H1 (cell line): ENCODE measurements at regions not wholly inside any gene's neighbourhood (a gene's known extent, or its start where the extent isn't known, plus 50 kb on each side); places are given as distances from the start of the nearest gene placed in this dataset.

Experiments
- ATF2 ChIP-seq: IDR thresholded peaks from 2 replicates; pipeline ENCODE4 v1.6.1; 2012; ENCODE audit warnings: low read length, inconsistent platforms
- CBX5 ChIP-seq: fragments of 300-800, 300-1000 bp; sonication (generic); IDR thresholded peaks from 2 replicates; pipeline ENCODE4 v1.7.1; 2016; ENCODE audit warnings: antibody characterized with exemption, low read length, low read depth
- EP300 ChIP-seq, 2 experiments: IDR thresholded peaks; 1 replicate in 1 of 2; 2 replicates in 1 of 2; pipeline ENCODE4 v1.6.1; 2011 to 2012; ENCODE audit warnings: low read depth in 2 of 2, low read length in 2 of 2, mild to moderate bottlenecking in 2 of 2, borderline replicate concordance in 1 of 2, inconsistent platforms in 1 of 2, moderate library complexity in 1 of 2
- JUN ChIP-seq: IDR thresholded peaks from 2 replicates; pipeline ENCODE4 v1.6.1; 2011; ENCODE audit warnings: low read depth, mild to moderate bottlenecking, improper control_type of control experiment, low read length
- MAFK ChIP-seq: IDR thresholded peaks from 2 replicates; pipeline ENCODE4 v1.6.1; 2012; ENCODE audit warnings: low read depth, mild to moderate bottlenecking, improper control_type of control experiment, low read length
- POLR2A ChIP-seq, 2 experiments: IDR thresholded peaks; 1 replicate in 1 of 2; 2 replicates in 1 of 2; pipeline ENCODE4 v1.6.1; 2011; ENCODE audit warnings: low read depth in 2 of 2, low read length in 2 of 2, mild to moderate bottlenecking in 2 of 2; ENCODE audit errors: control extremely low read depth in 1 of 2
- SIN3A ChIP-seq, 2 experiments: IDR thresholded peaks in 1 of 2; conservative IDR thresholded peaks in 1 of 2; 2 replicates each; pipeline ENCODE4 v1.6.1; 2011 to 2012; ENCODE audit warnings: low read length in 2 of 2, improper control_type of control experiment in 1 of 2, low read depth in 1 of 2, mild to moderate bottlenecking in 1 of 2
- SIRT6 ChIP-seq: IDR thresholded peaks from one replicate; pipeline ENCODE4 v1.7.1; 2012; ENCODE audit warnings: low read length, inconsistent platforms
- TBP ChIP-seq: IDR thresholded peaks from 2 replicates; pipeline ENCODE4 v1.6.1; 2011; ENCODE audit warnings: low read depth, low read length, improper control_type of control experiment
- TCF12 ChIP-seq: IDR thresholded peaks from 2 replicates; pipeline ENCODE4 v1.6.1; 2011; ENCODE audit warnings: low read depth, mild to moderate bottlenecking, low read length
- TF ChIP-seq, protein P1 (sequence below): fragments of 300-600 bp; sonication (generic); IDR thresholded peaks from 2 replicates; pipeline ENCODE4 v1.7.1; 2012; ENCODE audit warnings: low read length, moderate library complexity, mild to moderate bottlenecking, inconsistent platforms; ENCODE audit not compliant: insufficient replicate concordance

DNA sequence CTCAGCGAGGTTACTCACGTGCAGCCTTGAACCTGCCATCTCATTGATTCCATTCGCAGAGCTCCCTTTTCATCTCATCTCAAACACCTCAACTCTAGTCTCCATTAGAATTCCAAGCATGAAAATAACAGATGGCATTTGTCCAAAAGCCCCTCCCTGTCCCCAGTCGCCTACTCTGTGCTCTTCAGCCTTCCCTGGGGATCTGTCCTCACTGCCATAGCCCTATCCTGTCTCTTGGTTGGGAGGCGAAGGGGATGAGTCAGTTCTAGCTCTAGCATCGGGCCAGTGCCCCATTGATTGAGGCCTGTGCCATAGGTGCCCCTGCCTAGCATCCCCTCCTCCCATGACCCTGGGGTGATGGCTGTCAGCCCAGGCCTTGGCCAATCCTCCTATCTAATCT is 134.0 kb upstream of the PJA1 start (continued):
- TF ChIP-seq, protein P1, sequence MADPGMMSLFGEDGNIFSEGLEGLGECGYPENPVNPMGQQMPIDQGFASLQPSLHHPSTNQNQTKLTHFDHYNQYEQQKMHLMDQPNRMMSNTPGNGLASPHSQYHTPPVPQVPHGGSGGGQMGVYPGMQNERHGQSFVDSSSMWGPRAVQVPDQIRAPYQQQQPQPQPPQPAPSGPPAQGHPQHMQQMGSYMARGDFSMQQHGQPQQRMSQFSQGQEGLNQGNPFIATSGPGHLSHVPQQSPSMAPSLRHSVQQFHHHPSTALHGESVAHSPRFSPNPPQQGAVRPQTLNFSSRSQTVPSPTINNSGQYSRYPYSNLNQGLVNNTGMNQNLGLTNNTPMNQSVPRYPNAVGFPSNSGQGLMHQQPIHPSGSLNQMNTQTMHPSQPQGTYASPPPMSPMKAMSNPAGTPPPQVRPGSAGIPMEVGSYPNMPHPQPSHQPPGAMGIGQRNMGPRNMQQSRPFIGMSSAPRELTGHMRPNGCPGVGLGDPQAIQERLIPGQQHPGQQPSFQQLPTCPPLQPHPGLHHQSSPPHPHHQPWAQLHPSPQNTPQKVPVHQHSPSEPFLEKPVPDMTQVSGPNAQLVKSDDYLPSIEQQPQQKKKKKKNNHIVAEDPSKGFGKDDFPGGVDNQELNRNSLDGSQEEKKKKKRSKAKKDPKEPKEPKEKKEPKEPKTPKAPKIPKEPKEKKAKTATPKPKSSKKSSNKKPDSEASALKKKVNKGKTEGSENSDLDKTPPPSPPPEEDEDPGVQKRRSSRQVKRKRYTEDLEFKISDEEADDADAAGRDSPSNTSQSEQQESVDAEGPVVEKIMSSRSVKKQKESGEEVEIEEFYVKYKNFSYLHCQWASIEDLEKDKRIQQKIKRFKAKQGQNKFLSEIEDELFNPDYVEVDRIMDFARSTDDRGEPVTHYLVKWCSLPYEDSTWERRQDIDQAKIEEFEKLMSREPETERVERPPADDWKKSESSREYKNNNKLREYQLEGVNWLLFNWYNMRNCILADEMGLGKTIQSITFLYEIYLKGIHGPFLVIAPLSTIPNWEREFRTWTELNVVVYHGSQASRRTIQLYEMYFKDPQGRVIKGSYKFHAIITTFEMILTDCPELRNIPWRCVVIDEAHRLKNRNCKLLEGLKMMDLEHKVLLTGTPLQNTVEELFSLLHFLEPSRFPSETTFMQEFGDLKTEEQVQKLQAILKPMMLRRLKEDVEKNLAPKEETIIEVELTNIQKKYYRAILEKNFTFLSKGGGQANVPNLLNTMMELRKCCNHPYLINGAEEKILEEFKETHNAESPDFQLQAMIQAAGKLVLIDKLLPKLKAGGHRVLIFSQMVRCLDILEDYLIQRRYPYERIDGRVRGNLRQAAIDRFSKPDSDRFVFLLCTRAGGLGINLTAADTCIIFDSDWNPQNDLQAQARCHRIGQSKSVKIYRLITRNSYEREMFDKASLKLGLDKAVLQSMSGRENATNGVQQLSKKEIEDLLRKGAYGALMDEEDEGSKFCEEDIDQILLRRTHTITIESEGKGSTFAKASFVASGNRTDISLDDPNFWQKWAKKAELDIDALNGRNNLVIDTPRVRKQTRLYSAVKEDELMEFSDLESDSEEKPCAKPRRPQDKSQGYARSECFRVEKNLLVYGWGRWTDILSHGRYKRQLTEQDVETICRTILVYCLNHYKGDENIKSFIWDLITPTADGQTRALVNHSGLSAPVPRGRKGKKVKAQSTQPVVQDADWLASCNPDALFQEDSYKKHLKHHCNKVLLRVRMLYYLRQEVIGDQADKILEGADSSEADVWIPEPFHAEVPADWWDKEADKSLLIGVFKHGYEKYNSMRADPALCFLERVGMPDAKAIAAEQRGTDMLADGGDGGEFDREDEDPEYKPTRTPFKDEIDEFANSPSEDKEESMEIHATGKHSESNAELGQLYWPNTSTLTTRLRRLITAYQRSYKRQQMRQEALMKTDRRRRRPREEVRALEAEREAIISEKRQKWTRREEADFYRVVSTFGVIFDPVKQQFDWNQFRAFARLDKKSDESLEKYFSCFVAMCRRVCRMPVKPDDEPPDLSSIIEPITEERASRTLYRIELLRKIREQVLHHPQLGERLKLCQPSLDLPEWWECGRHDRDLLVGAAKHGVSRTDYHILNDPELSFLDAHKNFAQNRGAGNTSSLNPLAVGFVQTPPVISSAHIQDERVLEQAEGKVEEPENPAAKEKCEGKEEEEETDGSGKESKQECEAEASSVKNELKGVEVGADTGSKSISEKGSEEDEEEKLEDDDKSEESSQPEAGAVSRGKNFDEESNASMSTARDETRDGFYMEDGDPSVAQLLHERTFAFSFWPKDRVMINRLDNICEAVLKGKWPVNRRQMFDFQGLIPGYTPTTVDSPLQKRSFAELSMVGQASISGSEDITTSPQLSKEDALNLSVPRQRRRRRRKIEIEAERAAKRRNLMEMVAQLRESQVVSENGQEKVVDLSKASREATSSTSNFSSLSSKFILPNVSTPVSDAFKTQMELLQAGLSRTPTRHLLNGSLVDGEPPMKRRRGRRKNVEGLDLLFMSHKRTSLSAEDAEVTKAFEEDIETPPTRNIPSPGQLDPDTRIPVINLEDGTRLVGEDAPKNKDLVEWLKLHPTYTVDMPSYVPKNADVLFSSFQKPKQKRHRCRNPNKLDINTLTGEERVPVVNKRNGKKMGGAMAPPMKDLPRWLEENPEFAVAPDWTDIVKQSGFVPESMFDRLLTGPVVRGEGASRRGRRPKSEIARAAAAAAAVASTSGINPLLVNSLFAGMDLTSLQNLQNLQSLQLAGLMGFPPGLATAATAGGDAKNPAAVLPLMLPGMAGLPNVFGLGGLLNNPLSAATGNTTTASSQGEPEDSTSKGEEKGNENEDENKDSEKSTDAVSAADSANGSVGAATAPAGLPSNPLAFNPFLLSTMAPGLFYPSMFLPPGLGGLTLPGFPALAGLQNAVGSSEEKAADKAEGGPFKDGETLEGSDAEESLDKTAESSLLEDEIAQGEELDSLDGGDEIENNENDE = no peak
- TF ChIP-seq POLR2A (IDR thresholded peaks at IDR 0.05; ENCODE audit: control extremely low read depth in 1 of 2, low read depth in 2 of 2, low read length in 2 of 2) = no peak
- TF ChIP-seq EP300 (IDR thresholded peaks at IDR 0.05; ENCODE audit: borderline replicate concordance in 1 of 2, low read depth in 2 of 2, low read length in 2 of 2) = no peak
- no peak for TF ChIP-seq JUN
- TF ChIP-seq ATF2 = no peak
- TF ChIP-seq TBP = no peak
- no peak for TF ChIP-seq MAFK
- no peak for TF ChIP-seq TCF12
- TF ChIP-seq CBX5 = no peak
- no peak for TF ChIP-seq SIN3A (conservative IDR thresholded peaks at IDR 0.05 in 1 of 2, IDR thresholded peaks at IDR 0.05 in 1 of 2; ENCODE audit: low read depth in 1 of 2, low read length in 2 of 2)
- no peak for TF ChIP-seq SIRT6
